B cell (primary cell): ENCODE measurements at regions not wholly inside any gene's neighbourhood (a gene's known extent, or its start where the extent isn't known, plus 50 kb on each side); places are given as distances from the start of the nearest gene placed in this dataset.

Experiments
- ATAC-seq: fragments of 200-7000 bp; cut with Tn5 transposase; one replicate; pipeline ENCODE4 v1.10.0; 2021; ENCODE audit warnings: low read depth, mild to moderate bottlenecking, moderate number of reproducible peaks, moderate library complexity
- CTCF ChIA-PET: fragments of 350-600 bp; sonication (Branson Sonifier 250); formaldehyde crosslinking; loops from one replicate; lab custom pipeline; 2021; ENCODE audit warnings: antibody characterized with exemption, inconsistent platforms; lab: Charles Lee
- POLR2A ChIA-PET: fragments of 350-600 bp; sonication (Branson Sonifier 250); formaldehyde crosslinking; loops from one replicate; lab custom pipeline; 2021; ENCODE audit warnings: antibody characterized with exemption; lab: Charles Lee
- DNase-seq: peaks from one replicate; pipeline ENCODE4 v3.0.0; 2013
- H2AFZ ChIP-seq: 2 replicates; pipeline ENCODE4 v1.6.1; 2012; ENCODE audit warnings: mild to moderate bottlenecking, low read depth, low read length; ENCODE audit not compliant: insufficient read depth, poor library complexity, severe bottlenecking
- H3K27ac ChIP-seq, 2 donors: 1 replicate in 1 of 2; 2 replicates in 1 of 2; pipeline ENCODE4 v1.5.1; 2012 to 2013; ENCODE audit warnings: low read length in 2 of 2, mild to moderate bottlenecking in 2 of 2, moderate library complexity in 1 of 2
- H3K27me3 ChIP-seq, 4 experiments: fragments of 200-600 bp in 1 of 4; sonication (generic) in 1 of 4; replicated peaks in 1 of 4; 1 replicate in 2 of 4; 2 replicates in 2 of 4; pipeline versions ENCODE4 v1.6.1 to v1.7.0; 2013 to 2016; ENCODE audit warnings: low read length in 3 of 4, mild to moderate bottlenecking in 2 of 4, mixed read lengths in 1 of 4, moderate library complexity in 1 of 4; ENCODE audit not compliant: insufficient read depth in 4 of 4, control insufficient read depth in 3 of 4; ENCODE audit errors: control extremely low read depth in 1 of 4
- H3K36me3 ChIP-seq, 2 experiments: replicated peaks in 1 of 2; 1 replicate in 1 of 2; 2 replicates in 1 of 2; pipeline versions ENCODE4 v1.6.1 to v1.7.1; 2013; ENCODE audit warnings: low read length in 1 of 2; ENCODE audit not compliant: insufficient read depth in 2 of 2, control insufficient read depth in 1 of 2; ENCODE audit errors: control extremely low read depth in 1 of 2, extremely low read depth in 1 of 2
- H3K4me1 ChIP-seq, 2 donors: fragments of 200-600 bp in 1 of 2; sonication (generic) in 1 of 2; 1 replicate in 1 of 2; 2 replicates in 1 of 2; pipeline versions ENCODE4 v1.5.1 to v1.6.1; 2013 to 2017; ENCODE audit warnings: low read length in 2 of 2; ENCODE audit not compliant: control insufficient read depth in 2 of 2, insufficient read depth in 2 of 2
- H3K4me2 ChIP-seq: replicated peaks from 2 replicates; pipeline ENCODE3; 2012; ENCODE audit warnings: mild to moderate bottlenecking, low read depth, low read length; ENCODE audit not compliant: poor library complexity, severe bottlenecking
- H3K4me3 ChIP-seq, 5 experiments: fragments of 200-600 bp in 1 of 5; sonication (generic) in 1 of 5; 1 replicate in 3 of 5; 2 replicates in 2 of 5; pipeline versions ENCODE4 v1.5.1 to v1.7.0; 2011 to 2016; ENCODE audit warnings: low read length in 4 of 5, mild to moderate bottlenecking in 4 of 5, low read depth in 2 of 5, control low read depth in 1 of 5, moderate library complexity in 1 of 5; ENCODE audit not compliant: insufficient read depth in 1 of 5; ENCODE audit errors: control extremely low read depth in 1 of 5, extremely low read depth in 1 of 5
- H3K79me2 ChIP-seq: fragments of 200-600 bp; sonication (generic); one replicate; pipeline ENCODE4 v1.6.0; 2016; ENCODE audit warnings: low read length; ENCODE audit not compliant: control insufficient read depth, insufficient read depth
- H3K9ac ChIP-seq: fragments of 200-600 bp; sonication (generic); 2 replicates; pipeline ENCODE4 v1.6.1; 2017; ENCODE audit warnings: mild to moderate bottlenecking, low read length, moderate library complexity
- H3K9me3 ChIP-seq, 3 donors: one replicate each; pipeline versions ENCODE4 v1.6.1 to v1.7.1; 2013; ENCODE audit warnings: low read length in 2 of 3; ENCODE audit not compliant: control insufficient read depth in 2 of 3, insufficient read depth in 1 of 3; ENCODE audit errors: control extremely low read depth in 1 of 3
- H4K20me1 ChIP-seq: 2 replicates; pipeline ENCODE4 v1.6.0; 2012; ENCODE audit warnings: mild to moderate bottlenecking, low read length; ENCODE audit not compliant: insufficient read depth, control insufficient read depth, poor library complexity, severe bottlenecking
- H3K27ac Mint-ChIP-seq: one replicate; pipeline ENCODE4 v1.8.0; 2021; ENCODE audit warnings: mixed read lengths
- H3K27me3 Mint-ChIP-seq: one replicate; pipeline ENCODE4 v1.8.0; 2021; ENCODE audit warnings: mixed read lengths
- H3K4me1 Mint-ChIP-seq: one replicate; pipeline ENCODE4 v1.8.0; 2021; ENCODE audit warnings: mixed read lengths
- H3K4me3 Mint-ChIP-seq: one replicate; pipeline ENCODE4 v1.8.0; 2021; ENCODE audit warnings: mixed read lengths
- H3K9me3 Mint-ChIP-seq: one replicate; pipeline ENCODE4 v1.8.0; 2022; ENCODE audit warnings: mixed read lengths; ENCODE audit not compliant: insufficient read depth
- CTCF ChIP-seq: fragments of 200-600 bp; IDR thresholded peaks from one replicate; pipeline ENCODE4 v1.8.0; 2022; ENCODE audit warnings: antibody characterized with exemption, mild to moderate bottlenecking
- EZH2 ChIP-seq: IDR thresholded peaks from 2 replicates; pipeline ENCODE4 v1.6.1; 2012; ENCODE audit warnings: borderline replicate concordance, low read depth, mild to moderate bottlenecking, moderate library complexity, low read length; ENCODE audit not compliant: insufficient read depth, poor library complexity, severe bottlenecking
- WGBS: methylation state at CpG from one replicate; pipeline ENCODE4 v1.1.5; 2013; ENCODE audit warnings: missing lambda C conversion rate; ENCODE audit not compliant: insufficient coverage; 5-methylcytosine and 5-hydroxymethylcytosine counted together
- intact Hi-C: fragments of 100-400 bp; cut with micrococcal nuclease; formaldehyde crosslinking; loops from one replicate; pipeline ENCODE4 v1.10.0; 2022

- Mint-ChIP-seq H3K9me3 (no peaks in the 10 kb centered on the region), H3K27ac (no peak overlapping the region), H3K4me3 (no peak overlapping the region), H3K27me3 (peaks cover 52% of the 10 kb centered on the region), H3K4me1 (peaks cover 6% of the 10 kb centered on the region)
- H3K27me3 ChIP-seq: peaks cover 0 to 4% (median 2%) of the 10 kb centered on the region in 4 experiments
- ChIA-PET POLR2A (no interaction called here), CTCF (no interaction called here)
- intact Hi-C loops: no loop called here
- H3K79me2 ChIP-seq: no peaks in the 10 kb centered on the region
- DNase-seq (no peak), ATAC-seq (no peak)
- no peaks in the 10 kb centered on the region for H4K20me1 ChIP-seq
- WGBS: 44% methylated on average over 5 of the region's 7 CpGs
- H3K4me1 ChIP-seq: peaks cover 0 to 5% of the 10 kb centered on the region in 2 donors
- no peak overlapping the region for H3K9ac ChIP-seq
- no peak overlapping the region for H3K27ac ChIP-seq
- H3K4me2 ChIP-seq: no peak overlapping the region
- no peak overlapping the region for H2AFZ ChIP-seq
- no peak overlapping the region for H3K4me3 ChIP-seq
- TF ChIP-seq EZH2 (no peak), CTCF (no peak)
- no peaks in the 10 kb centered on the region for H3K36me3 ChIP-seq
- no peaks in the 10 kb centered on the region for H3K9me3 ChIP-seq
Observed at GRCh38 chr2:173432049-173432754, 77.5 kb downstream of the CDCA7 start.

- intact Hi-C loops: no loop called here
- H3K4me2 ChIP-seq: no peak overlapping the region
- no peaks in the 10 kb centered on the region for H3K36me3 ChIP-seq
- ChIA-PET POLR2A (no interaction called here), CTCF (no interaction called here)
- no peak overlapping the region for H3K27ac Mint-ChIP-seq
- H3K27me3 Mint-ChIP-seq: peaks cover 54% of the 10 kb centered on the region
- ATAC-seq: no peak
- TF ChIP-seq EZH2 (no peak), CTCF (no peak)
- no peaks in the 10 kb centered on the region for H3K9me3 Mint-ChIP-seq
- H3K4me3 ChIP-seq: no peak overlapping the region
- H3K27ac ChIP-seq: no peak overlapping the region
- H3K79me2 ChIP-seq: no peaks in the 10 kb centered on the region
- H4K20me1 ChIP-seq: no peaks in the 10 kb centered on the region
- H3K4me1 Mint-ChIP-seq: peaks cover 6% of the 10 kb centered on the region
- H3K27me3 ChIP-seq: peaks cover 0 to 6% (median 0%) of the 10 kb centered on the region in 4 experiments
- peaks cover 0 to 5% of the 10 kb centered on the region in 2 donors for H3K4me1 ChIP-seq
- WGBS: 100% methylated on average over 3 of the region's 5 CpGs
- DNase-seq: no peak
- H3K9me3 ChIP-seq: no peaks in the 10 kb centered on the region
- H2AFZ ChIP-seq: no peak overlapping the region
- H3K4me3 Mint-ChIP-seq: no peak overlapping the region
- H3K9ac ChIP-seq: no peak overlapping the region
Observed at GRCh38 chr2:173434762-173435569, 80.3 kb downstream of the CDCA7 start.
